Neural progenitor cell (in vitro differentiated cells): ENCODE measurements at regions not wholly inside any gene's neighbourhood (a gene's known extent, or its start where the extent isn't known, plus 50 kb on each side); places are given as distances from the start of the nearest gene placed in this dataset.

Experiments
- EZH2 ChIP-seq: fragments of 200-600 bp; sonication (generic); IDR thresholded peaks from 2 replicates; pipeline ENCODE4 v1.6.1; 2017; ENCODE audit warnings: antibody characterized with exemption, mild to moderate bottlenecking, moderate library complexity
- EZH2phosphoT487 ChIP-seq: fragments of 200-600 bp; sonication (generic); IDR thresholded peaks from 2 replicates; pipeline ENCODE4 v1.6.1; 2017; ENCODE audit warnings: antibody characterized with exemption
- TF ChIP-seq, protein P1 (sequence below): fragments of 200-600 bp; sonication (generic); IDR thresholded peaks from 2 replicates; pipeline ENCODE4 v1.5.1; 2017; ENCODE audit warnings: antibody characterized with exemption, mild to moderate bottlenecking

DNA sequence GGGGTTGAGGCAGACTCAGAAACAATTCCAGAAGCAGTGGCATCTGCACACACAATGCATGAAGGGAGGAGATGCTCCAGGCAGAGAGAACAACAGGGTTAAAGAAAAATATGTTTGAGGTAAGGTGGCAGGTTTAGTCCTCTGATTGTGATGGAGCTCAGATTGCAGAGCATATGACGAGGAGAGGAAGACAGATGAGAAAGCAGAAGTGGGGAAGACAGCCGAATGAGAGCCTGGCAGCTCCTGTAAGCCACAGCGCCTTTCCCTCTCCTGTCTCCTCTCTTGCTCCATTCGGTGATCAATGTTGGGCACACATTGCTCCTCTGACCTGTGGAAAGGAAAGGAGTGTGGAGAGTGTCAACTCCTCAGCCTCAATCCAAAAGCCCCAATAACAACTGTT lies 372.2 kb downstream of the GXYLT1 start:
- TF ChIP-seq, protein P1, sequence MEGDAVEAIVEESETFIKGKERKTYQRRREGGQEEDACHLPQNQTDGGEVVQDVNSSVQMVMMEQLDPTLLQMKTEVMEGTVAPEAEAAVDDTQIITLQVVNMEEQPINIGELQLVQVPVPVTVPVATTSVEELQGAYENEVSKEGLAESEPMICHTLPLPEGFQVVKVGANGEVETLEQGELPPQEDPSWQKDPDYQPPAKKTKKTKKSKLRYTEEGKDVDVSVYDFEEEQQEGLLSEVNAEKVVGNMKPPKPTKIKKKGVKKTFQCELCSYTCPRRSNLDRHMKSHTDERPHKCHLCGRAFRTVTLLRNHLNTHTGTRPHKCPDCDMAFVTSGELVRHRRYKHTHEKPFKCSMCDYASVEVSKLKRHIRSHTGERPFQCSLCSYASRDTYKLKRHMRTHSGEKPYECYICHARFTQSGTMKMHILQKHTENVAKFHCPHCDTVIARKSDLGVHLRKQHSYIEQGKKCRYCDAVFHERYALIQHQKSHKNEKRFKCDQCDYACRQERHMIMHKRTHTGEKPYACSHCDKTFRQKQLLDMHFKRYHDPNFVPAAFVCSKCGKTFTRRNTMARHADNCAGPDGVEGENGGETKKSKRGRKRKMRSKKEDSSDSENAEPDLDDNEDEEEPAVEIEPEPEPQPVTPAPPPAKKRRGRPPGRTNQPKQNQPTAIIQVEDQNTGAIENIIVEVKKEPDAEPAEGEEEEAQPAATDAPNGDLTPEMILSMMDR = no peak
- TF ChIP-seq EZH2 (no peak), EZH2phosphoT487 (no peak)
